BE2C (cell line): ENCODE measurements at regions not wholly inside any gene's neighbourhood (a gene's known extent, or its start where the extent isn't known, plus 50 kb on each side); places are given as distances from the start of the nearest gene placed in this dataset.

Experiments
- DNase-seq: peaks from one replicate; pipeline ENCODE4 v3.0.0-alpha.2; 2020
- H3K27me3 ChIP-seq: fragments of 250-450 bp; sonication (Bioruptor Pico); 2 replicates; pipeline ENCODE4 v1.5.1; 2020; ENCODE audit warnings: mild to moderate bottlenecking
- H3K36me3 ChIP-seq: fragments of 250-450 bp; sonication (Bioruptor Pico); 2 replicates; pipeline ENCODE4 v1.5.1; 2020; ENCODE audit warnings: mild to moderate bottlenecking
- H3K4me1 ChIP-seq: fragments of 250-450 bp; sonication (Bioruptor Pico); 2 replicates; pipeline ENCODE4 v1.5.1; 2020
- H3K4me3 ChIP-seq: 2 replicates; pipeline ENCODE4 v1.5.1; 2011; ENCODE audit warnings: low read depth, low read length
- H3K9me3 ChIP-seq: fragments of 250-450 bp; sonication (Bioruptor Pico); 2 replicates; pipeline ENCODE4 v1.5.1; 2020
- TF ChIP-seq, protein P1 (sequence below): IDR thresholded peaks from 2 replicates; pipeline ENCODE4 v1.5.1; 2012; ENCODE audit warnings: mild to moderate bottlenecking, low read depth, low read length

DNA sequence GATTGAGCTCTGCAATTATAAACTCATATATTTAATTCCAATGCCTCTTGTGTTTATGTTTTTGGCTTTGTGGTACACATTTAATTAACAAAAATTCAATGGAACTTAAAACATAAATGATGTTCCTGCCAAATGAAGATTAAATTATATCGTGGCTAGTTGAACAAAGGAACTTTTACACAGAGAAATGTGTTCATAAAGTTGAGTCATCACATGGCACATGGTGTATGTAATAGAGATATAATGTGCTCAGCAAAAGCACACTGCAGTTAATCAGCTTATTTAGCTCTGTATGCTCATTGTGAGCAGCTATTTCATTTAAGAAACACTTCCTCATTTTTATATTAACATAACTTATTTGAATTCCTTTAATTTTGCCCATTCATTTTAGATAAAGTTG, 1295.6 kb upstream of the CITED2 start:
- Histone ChIP-seq H3K36me3 (no peaks in the 10 kb centered on the region), H3K27me3 (no peaks in the 10 kb centered on the region), H3K4me1 (no peaks in the 10 kb centered on the region), H3K4me3 (no peak overlapping the region), H3K9me3 (no peaks in the 10 kb centered on the region)
- DNase-seq: no peak
- TF ChIP-seq, protein P1, sequence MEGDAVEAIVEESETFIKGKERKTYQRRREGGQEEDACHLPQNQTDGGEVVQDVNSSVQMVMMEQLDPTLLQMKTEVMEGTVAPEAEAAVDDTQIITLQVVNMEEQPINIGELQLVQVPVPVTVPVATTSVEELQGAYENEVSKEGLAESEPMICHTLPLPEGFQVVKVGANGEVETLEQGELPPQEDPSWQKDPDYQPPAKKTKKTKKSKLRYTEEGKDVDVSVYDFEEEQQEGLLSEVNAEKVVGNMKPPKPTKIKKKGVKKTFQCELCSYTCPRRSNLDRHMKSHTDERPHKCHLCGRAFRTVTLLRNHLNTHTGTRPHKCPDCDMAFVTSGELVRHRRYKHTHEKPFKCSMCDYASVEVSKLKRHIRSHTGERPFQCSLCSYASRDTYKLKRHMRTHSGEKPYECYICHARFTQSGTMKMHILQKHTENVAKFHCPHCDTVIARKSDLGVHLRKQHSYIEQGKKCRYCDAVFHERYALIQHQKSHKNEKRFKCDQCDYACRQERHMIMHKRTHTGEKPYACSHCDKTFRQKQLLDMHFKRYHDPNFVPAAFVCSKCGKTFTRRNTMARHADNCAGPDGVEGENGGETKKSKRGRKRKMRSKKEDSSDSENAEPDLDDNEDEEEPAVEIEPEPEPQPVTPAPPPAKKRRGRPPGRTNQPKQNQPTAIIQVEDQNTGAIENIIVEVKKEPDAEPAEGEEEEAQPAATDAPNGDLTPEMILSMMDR: no peak

GRCh38 chr6:140669321-140669720, 1294.9 kb upstream of the CITED2 start:
- Histone ChIP-seq H3K36me3 (no peaks in the 10 kb centered on the region), H3K4me3 (no peak overlapping the region), H3K4me1 (no peaks in the 10 kb centered on the region), H3K9me3 (no peaks in the 10 kb centered on the region), H3K27me3 (no peaks in the 10 kb centered on the region)
- TF ChIP-seq, protein P1: no peak
- DNase-seq: no peak

DNA sequence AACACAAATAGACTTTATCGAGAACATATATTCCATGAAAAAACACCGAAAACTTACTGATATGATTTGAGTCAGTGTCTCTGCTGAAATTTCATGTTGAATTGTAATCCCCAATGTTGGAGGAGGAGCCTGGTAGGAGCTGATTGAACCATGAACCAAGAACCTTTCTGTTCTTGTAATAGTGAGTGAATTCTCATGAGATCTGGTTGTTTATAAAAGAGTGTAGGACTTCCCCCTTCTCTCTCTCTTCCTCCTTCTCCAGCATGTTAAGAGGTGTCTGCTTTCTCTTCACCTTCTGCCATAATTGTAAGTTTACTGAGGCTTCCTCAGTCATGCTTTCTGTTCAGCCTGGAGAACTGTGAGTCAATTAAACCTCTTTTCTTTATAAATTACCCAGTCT, 1289.3 kb upstream of the CITED2 start:
- no peak overlapping the region for H3K4me3 ChIP-seq
- TF ChIP-seq, protein P1: no peak
- no peaks in the 10 kb centered on the region for H3K36me3 ChIP-seq
- H3K9me3 ChIP-seq: no peaks in the 10 kb centered on the region
- no peak for DNase-seq
- no peaks in the 10 kb centered on the region for H3K4me1 ChIP-seq
- H3K27me3 ChIP-seq: no peaks in the 10 kb centered on the region

DNA sequence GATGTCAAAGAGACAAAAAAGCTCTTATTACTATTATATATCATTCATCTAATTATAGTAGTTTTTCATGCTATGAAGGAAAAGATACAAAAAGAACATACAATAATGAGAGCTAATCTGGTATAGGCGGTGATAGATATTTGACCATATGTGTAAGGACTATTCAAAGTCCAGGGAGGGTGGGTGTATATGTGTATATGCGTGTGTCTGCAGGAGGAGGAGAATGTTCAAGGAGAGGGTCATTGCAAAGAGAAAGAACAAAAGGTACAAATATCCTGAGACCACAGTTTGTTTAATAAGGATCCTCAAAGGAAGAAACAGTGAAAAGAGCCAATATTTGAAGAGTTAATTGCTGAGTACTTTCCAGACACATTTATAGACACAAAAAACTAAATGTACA, 1288.6 kb upstream of the CITED2 start:
- no peaks in the 10 kb centered on the region for H3K4me1 ChIP-seq
- TF ChIP-seq, protein P1: no peak
- H3K4me3 ChIP-seq: no peak overlapping the region
- H3K36me3 ChIP-seq: no peaks in the 10 kb centered on the region
- DNase-seq: no peak
- no peaks in the 10 kb centered on the region for H3K9me3 ChIP-seq
- H3K27me3 ChIP-seq: no peaks in the 10 kb centered on the region

- Histone ChIP-seq H3K9me3 (no peaks in the 10 kb centered on the region), H3K4me1 (no peaks in the 10 kb centered on the region), H3K36me3 (no peaks in the 10 kb centered on the region), H3K27me3 (no peaks in the 10 kb centered on the region), H3K4me3 (no peak overlapping the region)
- TF ChIP-seq, protein P1: no peak
- DNase-seq: no peak
Observed at GRCh38 chr6:140661691-140662090, 1287.2 kb upstream of the CITED2 start.

DNA sequence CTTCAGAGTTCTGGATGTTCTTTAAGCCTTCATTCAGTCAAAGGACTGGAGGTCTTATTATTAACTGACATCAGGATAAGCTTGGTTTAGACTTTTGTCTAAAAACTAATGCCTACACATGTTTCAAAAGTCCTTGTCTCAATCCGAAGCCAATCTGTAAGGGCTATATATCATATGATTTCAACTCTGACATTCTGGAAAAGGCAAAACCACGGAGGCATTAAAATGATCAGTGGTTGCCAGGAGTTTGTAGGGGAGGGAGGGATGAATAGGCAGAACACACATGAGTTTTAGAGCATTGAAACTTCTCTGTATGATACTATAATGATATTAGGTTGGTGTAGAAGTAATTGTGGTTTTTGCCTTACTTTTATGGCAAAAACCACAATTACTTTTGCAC, 1285.8 kb upstream of the CITED2 start:
- no peaks in the 10 kb centered on the region for H3K36me3 ChIP-seq
- H3K4me1 ChIP-seq: no peaks in the 10 kb centered on the region
- no peaks in the 10 kb centered on the region for H3K9me3 ChIP-seq
- no peak for DNase-seq
- H3K27me3 ChIP-seq: no peaks in the 10 kb centered on the region
- no peak overlapping the region for H3K4me3 ChIP-seq
- TF ChIP-seq, protein P1: no peak
